GM19395 (cell line): ENCODE measurements at regions not wholly inside any gene's neighbourhood (a gene's known extent, or its start where the extent isn't known, plus 50 kb on each side); places are given as distances from the start of the nearest gene placed in this dataset.
A peak's percentile ranks its signal among the peaks of the same experiment; 100 is the strongest.
"Not testable (repeated sequence)": the region's sequence is repeated elsewhere in the genome, so short reads cannot be mapped to it uniquely, and the experiment has no call there.

Source experiments
- ATAC-seq: cut with Tn5 transposase; IDR thresholded peaks from one replicate; pipeline ENCODE4 v1.9.1; 2021; ENCODE audit warnings: mild to moderate bottlenecking, moderate library complexity; ENCODE audit not compliant: unreplicated experiment

- no peak for ATAC-seq
Observed at GRCh38 chrX:86887341-86887740, 630.3 kb upstream of the KLHL4 start.

- ATAC-seq: no peak
Observed at GRCh38 chrX:86910027-86910426, 607.6 kb upstream of the KLHL4 start.

- ATAC-seq: no peak
Observed at GRCh38 chrX:86910602-86911311, 606.8 kb upstream of the KLHL4 start.

- no peak for ATAC-seq
Observed at GRCh38 chrX:86914569-86914968, 603.0 kb upstream of the KLHL4 start.

GRCh38 chrX:86917959-86918358 lies 599.6 kb upstream of the KLHL4 start:
- ATAC-seq: no peak

- ATAC-seq: no peak
Observed at GRCh38 chrX:86930419-86930818, 587.2 kb upstream of the KLHL4 start.

GRCh38 chrX:86935988-86936387 lies 581.6 kb upstream of the KLHL4 start:
- no peak for ATAC-seq

GRCh38 chrX:86946569-86946968 lies 571.0 kb upstream of the KLHL4 start:
- peak; percentile 94 for ATAC-seq

- ATAC-seq: no peak
Observed at GRCh38 chrX:86964321-86964720, 553.3 kb upstream of the KLHL4 start.

- no peak for ATAC-seq
Observed at GRCh38 chrX:86981326-86981879, 536.2 kb upstream of the KLHL4 start.

- ATAC-seq: not testable (repeated sequence)
Observed at GRCh38 chrX:86987351-86987750, 530.3 kb upstream of the KLHL4 start.

- no peak for ATAC-seq
Observed at GRCh38 chrX:87003031-87003430, 514.6 kb upstream of the KLHL4 start.

GRCh38 chrX:87005183-87005582 lies 512.4 kb upstream of the KLHL4 start:
- no peak for ATAC-seq

GRCh38 chrX:87005885-87006284 lies 511.7 kb upstream of the KLHL4 start:
- ATAC-seq: no peak

GRCh38 chrX:87006561-87006960 lies 511.0 kb upstream of the KLHL4 start:
- ATAC-seq: no peak

GRCh38 chrX:87017210-87017609 lies 500.4 kb upstream of the KLHL4 start:
- ATAC-seq: no peak

- ATAC-seq: not testable (repeated sequence)
Observed at GRCh38 chrX:87033115-87033514, 484.5 kb upstream of the KLHL4 start.

GRCh38 chrX:87045352-87045751 lies 472.2 kb upstream of the KLHL4 start:
- ATAC-seq: no peak

GRCh38 chrX:87049567-87049966 lies 468.0 kb upstream of the KLHL4 start:
- no peak for ATAC-seq

- ATAC-seq: no peak
Observed at GRCh38 chrX:87063642-87064041, 454.0 kb upstream of the KLHL4 start.

GRCh38 chrX:87064502-87064901 lies 453.1 kb upstream of the KLHL4 start:
- no peak for ATAC-seq

GRCh38 chrX:87067795-87068369 lies 449.7 kb upstream of the KLHL4 start:
- ATAC-seq: no peak
